Mesenchymal stem cell (in vitro differentiated cells and primary cell): ENCODE measurements at regions not wholly inside any gene's neighbourhood (a gene's known extent, or its start where the extent isn't known, plus 50 kb on each side); places are given as distances from the start of the nearest gene placed in this dataset.

Experiments
- DNase-seq: peaks from one replicate; pipeline ENCODE4 v3.0.0-alpha.2; 2013
- H2AFZ ChIP-seq: one replicate; pipeline ENCODE4 v1.6.1; 2013; ENCODE audit warnings: low read depth, mild to moderate bottlenecking, control low read depth, inconsistent platforms, low read length, moderate library complexity
- H2AK5ac ChIP-seq: 2 replicates; pipeline ENCODE4 v1.6.1; 2013; ENCODE audit warnings: low read length, moderate library complexity, mild to moderate bottlenecking, inconsistent platforms; ENCODE audit not compliant: severe bottlenecking
- H2BK120ac ChIP-seq: one replicate; pipeline ENCODE4 v1.6.1; 2013; ENCODE audit warnings: low read depth, mild to moderate bottlenecking, inconsistent platforms, low read length, moderate library complexity
- H2BK12ac ChIP-seq, 2 experiments: one replicate each; pipeline ENCODE4 v1.6.1; 2013; ENCODE audit warnings: inconsistent platforms in 2 of 2, low read length in 2 of 2, mild to moderate bottlenecking in 2 of 2, moderate library complexity in 2 of 2, control low read depth in 1 of 2
- H2BK15ac ChIP-seq: one replicate; pipeline ENCODE4 v1.6.1; 2013; ENCODE audit warnings: mild to moderate bottlenecking, low read depth, inconsistent platforms; ENCODE audit not compliant: poor library complexity, severe bottlenecking
- H2BK5ac ChIP-seq: 2 replicates; pipeline ENCODE4 v1.6.1; 2013; ENCODE audit warnings: low read depth, mild to moderate bottlenecking, low read length, control low read depth, inconsistent platforms; ENCODE audit not compliant: poor library complexity, severe bottlenecking
- H3K14ac ChIP-seq, 2 experiments: one replicate each; pipeline ENCODE4 v1.6.1; 2013; ENCODE audit warnings: inconsistent platforms in 2 of 2, low read length in 2 of 2, control low read depth in 1 of 2, mild to moderate bottlenecking in 1 of 2, moderate library complexity in 1 of 2
- H3K18ac ChIP-seq, 2 experiments: one replicate each; pipeline ENCODE4 v1.6.1; 2013; ENCODE audit warnings: inconsistent platforms in 2 of 2, low read length in 2 of 2, control low read depth in 1 of 2, low read depth in 1 of 2, mild to moderate bottlenecking in 1 of 2
- H3K23ac ChIP-seq, 2 experiments: one replicate each; pipeline ENCODE4 v1.6.1; 2013; ENCODE audit warnings: inconsistent platforms in 2 of 2, low read length in 2 of 2, mild to moderate bottlenecking in 2 of 2, moderate library complexity in 2 of 2, control low read depth in 1 of 2
- H3K27ac ChIP-seq: 2 replicates; pipeline ENCODE4 v1.5.1; 2013; ENCODE audit warnings: mild to moderate bottlenecking, moderate library complexity, low read length, control low read depth, inconsistent platforms; ENCODE audit not compliant: poor library complexity, severe bottlenecking
- H3K27me3 ChIP-seq, 2 experiments: 2 replicates each; pipeline versions ENCODE4 v1.6.1 to v1.7.0; 2013; ENCODE audit warnings: low read length in 2 of 2, mild to moderate bottlenecking in 2 of 2, moderate library complexity in 2 of 2, control low read depth in 1 of 2, inconsistent platforms in 1 of 2; ENCODE audit not compliant: control insufficient read depth in 1 of 2, insufficient read depth in 1 of 2
- H3K36me3 ChIP-seq, 2 experiments: 2 replicates each; pipeline versions ENCODE4 v1.6.1 to v1.7.0; 2013; ENCODE audit warnings: low read length in 2 of 2, control low read depth in 1 of 2, inconsistent platforms in 1 of 2, low read depth in 1 of 2, mild to moderate bottlenecking in 1 of 2; ENCODE audit not compliant: insufficient read depth in 2 of 2, control insufficient read depth in 1 of 2
- H3K4ac ChIP-seq, 2 experiments: one replicate each; pipeline ENCODE4 v1.6.1; 2013; ENCODE audit warnings: inconsistent platforms in 2 of 2, low read length in 2 of 2, mild to moderate bottlenecking in 2 of 2, moderate library complexity in 2 of 2, control low read depth in 1 of 2, low read depth in 1 of 2
- H3K4me1 ChIP-seq: 2 replicates; pipeline ENCODE4 v1.6.1; 2013; ENCODE audit warnings: low read depth, low read length, control low read depth; ENCODE audit not compliant: control insufficient read depth, insufficient read depth
- H3K4me2 ChIP-seq: 2 replicates; pipeline ENCODE4 v1.6.1; 2013; ENCODE audit warnings: low read length, mild to moderate bottlenecking, inconsistent platforms; ENCODE audit not compliant: poor library complexity, severe bottlenecking
- H3K4me3 ChIP-seq, 2 experiments: 2 replicates each; pipeline versions ENCODE4 v1.5.1 to v1.7.0; 2013; ENCODE audit warnings: low read length in 2 of 2, mild to moderate bottlenecking in 2 of 2, control low read depth in 1 of 2, low read depth in 1 of 2; ENCODE audit not compliant: insufficient read depth in 1 of 2
- H3K79me1 ChIP-seq: replicated peaks from 2 replicates; pipeline ENCODE4 v1.6.1; 2013; ENCODE audit warnings: mild to moderate bottlenecking, control low read depth, low read length, inconsistent platforms; ENCODE audit not compliant: poor library complexity, severe bottlenecking
- H3K9ac ChIP-seq: 2 replicates; pipeline ENCODE4 v1.7.0; 2013; ENCODE audit warnings: mild to moderate bottlenecking, low read length, moderate library complexity
- H3K9me3 ChIP-seq: 2 replicates; pipeline ENCODE4 v1.7.0; 2013; ENCODE audit warnings: mild to moderate bottlenecking, low read length; ENCODE audit not compliant: control insufficient read depth
- H4K8ac ChIP-seq: one replicate; pipeline ENCODE4 v1.6.1; 2013; ENCODE audit warnings: inconsistent platforms, mild to moderate bottlenecking, low read length, moderate library complexity
- H4K91ac ChIP-seq: one replicate; pipeline ENCODE4 v1.6.1; 2013; ENCODE audit warnings: mild to moderate bottlenecking, low read length, inconsistent platforms
- WGBS: methylation state at CpG from one replicate; pipeline ENCODE4 v1.1.7; 2013; ENCODE audit warnings: mixed read lengths; 5-methylcytosine and 5-hydroxymethylcytosine counted together

DNA sequence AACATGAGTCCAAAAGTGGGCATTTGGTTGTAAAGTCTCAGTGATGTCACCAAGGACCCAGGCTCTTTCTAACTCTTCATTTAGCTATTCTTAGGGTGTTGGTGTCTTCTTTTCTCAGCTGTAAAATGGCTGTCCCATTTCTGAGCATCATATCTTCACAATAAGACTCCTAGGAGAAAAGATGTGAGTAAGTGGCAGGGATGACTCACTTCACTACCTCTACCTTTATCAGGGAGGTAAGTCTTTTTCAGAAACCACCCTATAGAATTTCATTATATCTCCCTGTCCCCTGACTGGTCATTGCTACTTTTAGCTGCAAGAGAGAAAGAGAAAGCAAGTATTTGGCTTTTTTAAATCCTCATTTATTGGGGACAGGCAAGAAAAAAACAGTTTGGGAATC is 300.2 kb upstream of the RBMS3 start:
- H4K91ac ChIP-seq: no peak overlapping the region
- no peak overlapping the region for H2BK5ac ChIP-seq
- H4K8ac ChIP-seq: no peak overlapping the region
- no peak overlapping the region for H3K4me3 ChIP-seq
- no peak overlapping the region for H3K18ac ChIP-seq
- H3K4ac ChIP-seq: no peak overlapping the region
- no peak overlapping the region for H2AFZ ChIP-seq
- H3K9ac ChIP-seq: no peak overlapping the region
- no peak overlapping the region for H3K4me2 ChIP-seq
- H2BK12ac ChIP-seq: no peak overlapping the region
- no peak overlapping the region for H3K23ac ChIP-seq
- H2BK120ac ChIP-seq: no peak overlapping the region
- no peaks in the 10 kb centered on the region for H3K9me3 ChIP-seq
- no peaks in the 10 kb centered on the region for H3K4me1 ChIP-seq
- no peak overlapping the region for H3K27ac ChIP-seq
- no peak for DNase-seq
- H3K36me3 ChIP-seq: no peaks in the 10 kb centered on the region
- no peak overlapping the region for H2BK15ac ChIP-seq
- no peaks in the 10 kb centered on the region for H3K27me3 ChIP-seq
- no peak overlapping the region for H2AK5ac ChIP-seq
- H3K79me1 ChIP-seq: no peaks in the 10 kb centered on the region
- no peak overlapping the region for H3K14ac ChIP-seq

DNA sequence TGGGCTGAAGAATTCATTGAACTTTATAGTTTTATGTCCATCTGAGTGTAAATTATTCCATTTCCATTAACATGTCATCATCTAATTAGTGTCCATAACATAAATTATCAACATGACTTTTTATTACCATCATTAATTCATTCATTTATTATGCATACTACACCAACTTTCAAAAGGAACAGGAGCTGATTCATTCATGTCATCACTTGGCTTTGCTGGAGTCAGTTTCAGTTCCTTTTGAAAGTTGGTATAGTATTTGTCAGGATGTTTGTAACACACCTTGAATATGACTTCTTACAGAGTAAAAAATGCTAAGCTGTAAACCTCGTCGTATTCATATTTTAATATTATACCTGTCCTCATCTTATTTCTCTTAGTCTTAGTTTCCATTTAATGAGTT is 298.0 kb upstream of the RBMS3 start:
- H3K4me1 ChIP-seq: no peaks in the 10 kb centered on the region
- H2BK120ac ChIP-seq: no peak overlapping the region
- no peak overlapping the region for H2BK15ac ChIP-seq
- H2AFZ ChIP-seq: no peak overlapping the region
- no peak overlapping the region for H3K18ac ChIP-seq
- H3K36me3 ChIP-seq: no peaks in the 10 kb centered on the region
- no peak overlapping the region for H2BK12ac ChIP-seq
- no peaks in the 10 kb centered on the region for H3K27me3 ChIP-seq
- no peak overlapping the region for H2AK5ac ChIP-seq
- no peak for DNase-seq
- H3K23ac ChIP-seq: no peak overlapping the region
- no peak overlapping the region for H3K4ac ChIP-seq
- no peak overlapping the region for H3K14ac ChIP-seq
- WGBS: no CpG with 5 or more reads among the region's 2 CpGs
- no peak overlapping the region for H4K91ac ChIP-seq
- no peak overlapping the region for H3K4me2 ChIP-seq
- no peak overlapping the region for H3K27ac ChIP-seq
- no peak overlapping the region for H3K4me3 ChIP-seq
- H3K9me3 ChIP-seq: no peaks in the 10 kb centered on the region
- H2BK5ac ChIP-seq: no peak overlapping the region
- H3K79me1 ChIP-seq: no peaks in the 10 kb centered on the region
- H4K8ac ChIP-seq: no peak overlapping the region
- H3K9ac ChIP-seq: no peak overlapping the region

DNA sequence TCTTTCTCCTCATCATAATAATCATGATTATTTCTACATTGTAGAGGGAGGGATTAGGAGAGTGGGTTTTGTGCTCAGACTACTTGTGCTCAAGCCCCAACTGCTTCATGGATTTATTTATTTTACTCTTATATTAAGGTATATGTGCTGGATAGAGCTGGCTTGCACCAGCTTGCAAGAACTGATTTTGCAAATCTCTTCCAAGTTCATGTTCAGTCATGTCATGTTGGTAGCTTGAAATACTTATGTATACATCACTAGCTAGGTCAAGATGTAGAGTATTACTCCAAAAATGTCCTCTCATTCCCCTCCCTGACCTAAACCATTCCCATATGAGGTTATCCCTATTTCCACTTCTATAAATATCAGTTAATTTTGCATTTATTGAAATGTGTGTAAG is 293.9 kb upstream of the RBMS3 start:
- Histone ChIP-seq H3K27me3 (no peaks in the 10 kb centered on the region), H2BK15ac (no peak overlapping the region), H3K79me1 (no peaks in the 10 kb centered on the region), H3K18ac (no peak overlapping the region), H2AK5ac (no peak overlapping the region), H3K23ac (no peak overlapping the region), H2BK12ac (no peak overlapping the region), H3K4me1 (no peaks in the 10 kb centered on the region), H3K4me3 (no peak overlapping the region), H4K91ac (no peak overlapping the region), H3K9ac (no peak overlapping the region), H3K9me3 (no peaks in the 10 kb centered on the region), H2AFZ (no peak overlapping the region), H3K27ac (no peak overlapping the region), H3K36me3 (no peaks in the 10 kb centered on the region), H2BK120ac (no peak overlapping the region), H3K4ac (no peak overlapping the region), H2BK5ac (no peak overlapping the region), H3K4me2 (no peak overlapping the region), H4K8ac (no peak overlapping the region), H3K14ac (no peak overlapping the region)
- no peak for DNase-seq

DNA sequence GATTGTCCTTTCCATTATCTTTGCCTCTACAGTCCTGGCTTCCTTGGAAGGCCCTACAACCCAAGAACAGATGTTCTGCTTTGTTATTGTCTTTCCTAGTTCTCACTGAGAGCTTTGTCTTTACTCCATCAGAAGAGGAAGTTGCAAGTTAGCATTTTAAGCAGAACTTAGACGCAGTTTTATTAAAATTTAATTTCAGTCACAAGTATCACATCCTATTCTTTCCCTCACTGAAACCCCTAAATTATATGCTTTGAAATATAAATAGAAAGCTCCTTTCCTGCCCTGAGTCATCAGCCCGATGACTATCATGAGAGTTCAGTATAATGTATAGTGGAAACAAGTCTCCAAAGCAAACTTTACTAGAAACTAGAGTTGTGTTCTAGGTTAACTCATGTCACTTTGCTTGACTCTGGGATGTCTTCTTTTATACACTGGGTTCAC is 291.2 kb upstream of the RBMS3 start:
- peak; percentile 9 for DNase-seq
- H2AK5ac ChIP-seq: no peak overlapping the region
- no peak overlapping the region for H2AFZ ChIP-seq
- no peaks in the 10 kb centered on the region for H3K4me1 ChIP-seq
- WGBS: no CpG with 5 or more reads among the region's 2 CpGs
- no peak overlapping the region for H3K9ac ChIP-seq
- no peak overlapping the region for H2BK120ac ChIP-seq
- no peak overlapping the region for H3K27ac ChIP-seq
- H3K9me3 ChIP-seq: peaks cover 5% of the 10 kb centered on the region
- no peak overlapping the region for H3K23ac ChIP-seq
- no peak overlapping the region for H3K18ac ChIP-seq
- no peak overlapping the region for H3K14ac ChIP-seq
- H3K4ac ChIP-seq: no peak overlapping the region
- no peak overlapping the region for H3K4me3 ChIP-seq
- H3K27me3 ChIP-seq: no peaks in the 10 kb centered on the region
- no peaks in the 10 kb centered on the region for H3K36me3 ChIP-seq
- no peak overlapping the region for H2BK15ac ChIP-seq
- no peak overlapping the region for H2BK12ac ChIP-seq
- H3K79me1 ChIP-seq: no peaks in the 10 kb centered on the region
- no peak overlapping the region for H2BK5ac ChIP-seq
- no peak overlapping the region for H4K91ac ChIP-seq
- no peak overlapping the region for H3K4me2 ChIP-seq
- no peak overlapping the region for H4K8ac ChIP-seq
